HG03066 (cell line): ENCODE measurements at regions not wholly inside any gene's neighbourhood (a gene's known extent, or its start where the extent isn't known, plus 50 kb on each side); places are given as distances from the start of the nearest gene placed in this dataset.
"Not testable (repeated sequence)": the region's sequence is repeated elsewhere in the genome, so short reads cannot be mapped to it uniquely, and the experiment has no call there.

Experiments
- ATAC-seq: cut with Tn5 transposase; IDR thresholded peaks from one replicate; pipeline ENCODE4 v1.9.1; 2021; ENCODE audit warnings: low read depth; ENCODE audit not compliant: unreplicated experiment

DNA sequence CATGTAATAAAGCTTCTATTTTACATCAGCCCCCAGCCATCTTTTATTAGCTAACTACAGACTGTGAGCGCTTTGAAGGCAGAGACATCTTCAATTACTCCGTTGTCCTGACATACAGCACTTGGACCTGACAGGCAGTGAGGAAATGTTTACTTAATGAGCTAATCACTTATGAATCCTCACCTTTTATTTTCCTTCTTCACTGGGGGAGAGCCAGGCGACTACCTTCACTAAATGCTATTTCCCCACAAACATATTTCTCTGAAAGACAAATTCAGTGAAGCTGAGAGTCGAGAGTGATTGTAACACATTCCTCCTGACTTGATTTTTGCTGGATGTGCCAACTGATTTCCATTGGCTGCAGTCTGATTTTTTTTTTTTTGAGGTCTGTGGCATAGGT lies 192.1 kb upstream of the CLINT1 start:
- no peak for ATAC-seq

DNA sequence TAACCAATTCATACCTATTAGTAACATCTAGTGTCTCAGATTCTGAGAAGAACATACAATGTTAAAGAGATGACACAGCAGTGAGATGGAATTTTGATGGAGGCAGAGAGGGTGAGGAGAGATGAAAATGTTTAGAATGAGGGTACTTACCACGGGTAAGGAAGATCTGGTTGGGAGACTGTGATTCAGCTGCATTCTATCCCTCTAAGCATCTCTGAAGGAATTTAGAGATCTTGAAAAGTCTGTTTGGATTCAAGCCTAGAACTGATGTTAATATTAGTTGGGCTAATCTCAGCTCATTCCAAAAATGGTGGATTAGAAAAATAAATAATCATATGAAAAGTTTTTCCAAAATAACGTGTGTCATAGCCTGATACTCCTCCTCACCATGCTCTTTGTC lies 191.5 kb upstream of the CLINT1 start:
- ATAC-seq: no peak

DNA sequence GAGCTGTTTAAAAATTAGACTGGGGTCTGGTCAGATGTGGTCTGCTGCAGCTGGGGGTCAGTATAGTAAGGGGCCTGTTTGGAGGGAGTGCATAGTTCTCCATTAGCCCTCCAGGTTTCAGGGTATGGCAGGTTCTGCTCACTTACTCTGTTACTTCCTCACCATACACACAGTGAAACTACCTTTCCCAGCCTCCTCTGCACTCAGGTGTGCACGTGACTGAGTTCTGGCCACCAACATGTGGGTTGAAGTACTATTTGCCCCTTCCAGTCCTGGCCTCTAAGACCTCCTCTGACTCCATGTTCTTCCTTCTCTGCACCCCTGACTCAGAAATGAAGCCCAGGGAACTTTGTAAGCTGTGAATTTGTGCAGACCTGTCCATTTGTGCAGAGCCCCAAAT lies 190.5 kb upstream of the CLINT1 start:
- ATAC-seq: no peak

DNA sequence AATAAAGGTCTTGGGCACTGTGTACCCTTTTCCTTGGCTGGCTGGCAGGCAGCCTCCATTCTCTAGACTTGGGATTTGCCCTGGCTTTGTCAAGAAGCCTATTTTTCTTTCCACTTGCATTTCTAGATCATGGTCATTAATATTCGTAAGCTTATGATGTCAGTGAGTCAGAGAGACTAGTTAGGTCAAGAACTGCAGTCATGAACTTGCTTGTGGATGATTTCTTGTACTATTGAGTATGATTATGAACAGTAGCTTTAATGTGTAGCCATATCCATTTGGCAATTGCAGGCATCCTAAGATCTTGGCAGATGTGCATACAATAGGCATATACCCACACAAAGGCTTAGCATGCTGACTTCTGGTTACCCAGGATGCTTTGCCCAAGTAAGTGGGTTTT lies 186.8 kb upstream of the CLINT1 start:
- no peak for ATAC-seq

DNA sequence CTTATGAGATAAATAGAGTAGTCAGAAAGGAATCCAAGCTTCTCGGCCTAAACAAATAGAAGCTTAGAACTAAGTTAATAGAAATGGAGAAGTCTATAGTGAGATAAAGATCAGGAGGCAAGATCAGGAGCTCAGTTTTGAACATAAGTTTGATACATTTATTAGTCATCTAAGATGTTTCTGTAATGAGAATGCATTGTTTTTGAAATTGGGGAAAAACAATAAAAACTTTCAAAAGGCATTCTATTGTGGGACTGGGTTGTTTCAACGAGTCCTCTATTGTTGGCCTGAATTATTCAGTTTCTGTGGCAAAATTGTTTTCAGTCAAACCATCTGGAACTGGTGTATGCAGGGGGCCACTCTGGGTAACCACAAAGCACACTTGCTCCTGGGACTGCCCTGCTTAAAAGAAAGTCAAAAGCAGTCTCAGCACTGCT lies 181.0 kb upstream of the CLINT1 start:
- ATAC-seq: no peak

DNA sequence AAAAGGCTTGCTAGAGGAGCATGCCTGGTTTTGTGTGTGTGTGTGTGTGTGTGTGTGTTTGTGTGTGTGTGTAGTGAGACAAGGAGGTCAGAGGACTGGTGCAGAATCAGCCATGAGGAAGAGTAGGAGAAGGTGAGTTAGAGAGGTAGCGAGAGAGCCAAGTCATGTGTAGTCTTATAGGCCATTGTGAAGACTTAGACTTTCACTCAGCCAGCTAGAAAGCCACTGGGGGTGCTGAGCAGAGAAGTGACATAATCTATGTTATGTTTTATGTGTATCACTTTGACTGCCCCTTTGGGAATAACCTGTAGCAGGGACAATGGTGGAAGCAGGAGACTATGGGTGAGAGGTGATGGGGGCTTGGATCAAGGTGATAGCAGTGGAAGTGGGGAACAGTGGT lies 180.5 kb upstream of the CLINT1 start:
- ATAC-seq: no peak

DNA sequence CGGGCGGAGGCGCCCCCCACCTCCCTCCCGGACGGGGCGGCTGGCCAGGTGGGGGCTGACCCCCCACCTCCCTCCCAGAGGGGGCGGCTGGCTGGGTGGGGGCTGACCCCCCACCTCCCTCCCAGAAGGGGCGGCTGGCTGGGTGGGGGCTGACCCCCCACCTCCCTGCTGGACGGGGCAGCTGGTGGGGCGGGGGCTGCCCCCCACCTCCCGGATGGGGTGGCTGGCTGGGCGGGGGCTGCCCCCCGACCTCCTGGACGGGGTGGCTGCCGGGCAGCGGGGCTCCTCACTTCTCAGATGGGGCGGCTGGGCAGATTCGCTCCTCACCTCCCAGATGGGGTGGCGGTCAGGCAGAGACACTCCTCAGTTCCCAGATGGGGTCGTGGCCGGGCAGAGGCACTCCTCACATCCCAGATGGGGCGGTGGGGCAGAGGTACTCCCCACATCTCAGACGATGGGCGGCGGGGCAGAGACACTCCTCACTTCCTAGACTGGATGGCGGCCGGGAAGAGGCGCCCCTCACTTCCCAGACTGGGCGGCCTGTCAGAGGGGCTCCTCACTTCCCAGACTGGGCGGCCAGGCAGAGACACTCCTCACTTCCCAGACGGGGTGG lies 178.1 kb upstream of the CLINT1 start:
- ATAC-seq: not testable (repeated sequence)

DNA sequence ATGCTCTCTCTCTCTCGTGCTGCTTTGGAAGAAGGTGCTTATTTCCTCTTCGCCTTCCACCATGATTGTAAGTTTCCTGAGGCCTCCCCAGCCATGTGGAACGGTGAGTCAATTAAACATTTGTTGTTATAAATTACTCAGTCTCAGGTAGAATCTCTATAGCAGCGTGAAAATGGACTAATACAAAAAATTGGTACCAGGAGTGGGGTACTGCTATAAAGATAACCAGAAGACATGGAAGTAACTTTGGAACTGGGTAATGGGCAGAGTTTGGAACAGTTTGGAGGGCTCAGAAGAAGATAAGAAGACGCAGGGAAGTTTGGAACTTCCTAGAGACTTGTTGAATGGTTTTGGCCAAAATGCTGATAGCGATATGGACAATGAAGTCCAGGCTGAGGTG lies 175.6 kb upstream of the CLINT1 start:
- ATAC-seq: not testable (repeated sequence)

DNA sequence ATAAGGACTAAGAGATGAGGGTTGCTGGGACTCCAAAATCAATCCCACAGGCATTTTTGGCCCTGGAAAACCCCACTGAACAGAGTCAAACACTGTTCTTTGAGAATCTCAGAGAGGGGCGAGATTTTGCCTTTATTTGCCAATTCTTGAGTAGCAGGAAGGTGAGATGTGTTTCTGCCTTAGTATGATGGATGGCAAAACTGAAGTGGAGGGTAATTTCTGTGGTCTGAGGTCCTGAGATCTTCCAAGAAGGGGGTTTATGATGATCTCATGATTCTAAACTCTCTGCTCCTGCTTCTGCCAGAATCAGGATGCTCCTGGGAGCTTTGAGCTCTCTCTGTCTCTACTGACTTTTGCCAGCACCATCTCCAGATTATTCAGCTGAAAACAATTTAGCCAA lies 174.8 kb upstream of the CLINT1 start:
- no peak for ATAC-seq

DNA sequence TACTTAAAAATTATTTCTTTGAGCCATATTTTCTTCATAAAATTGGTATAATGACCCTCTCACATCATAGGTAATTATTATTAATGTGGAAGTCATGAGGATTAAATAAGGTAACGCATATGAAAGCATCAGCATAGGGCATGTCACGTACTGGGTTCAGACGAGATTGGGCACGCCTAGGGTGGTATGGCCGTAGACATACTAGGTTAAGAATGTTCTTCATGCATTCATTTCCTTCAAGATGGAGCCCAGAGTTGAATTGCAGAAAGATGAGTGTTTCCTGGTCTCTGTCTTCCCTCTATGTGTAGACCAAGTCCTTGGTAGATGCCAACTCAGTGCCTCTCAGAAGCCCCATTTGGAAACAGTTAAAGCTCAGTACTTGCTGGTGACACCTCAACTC lies 174.1 kb upstream of the CLINT1 start:
- ATAC-seq: no peak

DNA sequence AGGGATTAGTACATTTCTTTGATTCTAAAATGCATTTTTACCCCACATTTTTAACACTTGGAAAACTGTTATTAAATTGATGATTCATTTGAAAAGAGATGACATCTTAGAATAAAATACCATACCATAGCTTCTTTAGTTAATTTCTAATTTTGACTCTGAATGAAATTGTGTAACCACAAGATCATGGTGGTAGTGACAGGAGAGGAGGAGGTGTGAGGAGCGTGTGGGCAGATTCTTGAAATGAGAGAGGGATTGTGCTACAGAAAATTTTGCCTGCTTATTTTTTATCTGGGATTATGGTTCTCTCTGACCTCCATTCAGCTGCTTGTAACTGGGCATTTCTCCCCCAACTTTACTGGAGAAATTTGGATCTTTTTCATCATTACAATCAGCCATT lies 173.3 kb upstream of the CLINT1 start:
- no peak for ATAC-seq

DNA sequence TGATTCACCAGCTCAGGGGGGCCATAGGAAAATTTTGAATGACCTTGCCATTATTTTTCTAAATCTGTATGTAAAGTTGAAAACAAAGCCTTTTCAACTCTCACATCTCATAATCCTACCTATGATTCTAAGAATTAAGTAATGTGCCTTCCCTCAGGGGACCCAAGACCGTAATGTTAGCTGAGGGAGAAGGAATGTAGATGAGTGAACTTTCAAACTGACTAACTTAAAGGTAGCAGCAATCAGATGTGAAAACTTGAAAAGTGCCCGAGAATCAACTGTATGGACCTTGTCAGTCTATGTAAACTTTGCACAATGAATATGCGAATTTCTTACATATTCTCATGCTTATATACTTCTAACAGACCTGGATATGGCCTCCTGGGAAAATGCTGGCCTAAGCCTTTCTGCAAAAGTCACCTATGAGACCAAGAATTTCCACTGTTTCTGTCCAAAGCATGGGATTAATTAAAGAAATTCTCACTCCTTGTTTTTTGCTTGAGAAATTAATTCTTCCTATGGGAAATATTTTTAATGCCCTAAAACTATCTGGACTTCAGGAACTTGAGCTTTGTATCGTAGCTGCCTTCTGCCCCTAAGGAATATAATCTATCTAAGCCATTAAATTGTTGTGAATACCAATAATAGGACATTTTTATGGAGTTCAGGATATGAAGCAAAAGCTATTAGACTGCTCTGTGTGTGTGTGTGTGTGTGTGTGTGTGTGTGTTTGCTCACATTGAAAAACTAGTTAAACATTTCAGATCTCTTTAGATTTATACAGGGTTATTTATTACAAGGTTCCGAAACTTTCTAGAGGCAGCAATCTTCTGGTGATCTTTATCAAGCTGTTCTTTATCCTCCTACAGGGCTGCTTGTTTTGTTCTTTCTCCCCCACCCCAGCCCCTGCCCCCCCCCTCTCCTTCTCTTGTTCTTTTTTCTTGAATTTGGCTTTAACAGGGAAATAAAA lies 169.1 kb upstream of the CLINT1 start:
- no peak for ATAC-seq

DNA sequence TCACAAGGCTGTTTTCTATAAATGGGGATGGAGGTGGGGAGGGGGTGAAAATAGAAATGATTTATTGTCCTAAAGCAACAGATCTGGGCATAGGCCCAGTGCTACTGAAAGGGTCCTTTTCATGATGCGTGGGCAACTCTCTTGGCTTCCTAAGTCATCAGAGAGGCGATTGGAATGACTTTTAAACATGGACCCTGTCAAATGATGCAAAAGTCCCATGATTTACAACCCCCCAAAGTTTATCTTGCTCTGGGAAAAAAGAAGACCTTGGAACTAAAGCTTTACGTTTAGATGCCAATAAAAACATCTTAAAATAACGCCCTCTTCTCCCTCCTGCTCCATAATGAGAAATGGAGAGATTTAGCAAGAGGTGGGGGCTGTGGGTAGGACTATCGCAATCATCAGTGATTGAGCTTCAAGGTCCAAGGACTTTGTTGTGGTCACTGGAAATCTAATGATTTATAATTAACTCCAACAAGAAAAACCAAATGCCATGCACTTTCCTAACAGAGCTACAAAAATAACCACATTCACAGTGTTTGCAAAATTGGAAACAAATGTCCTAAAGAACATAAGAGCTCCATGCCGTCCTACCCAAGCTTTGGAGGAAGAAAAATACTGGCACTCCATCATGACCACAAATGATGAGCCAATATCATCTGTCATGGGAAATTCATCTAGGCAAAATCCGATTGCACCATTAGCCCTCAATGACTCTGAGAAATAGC lies 167.5 kb upstream of the CLINT1 start:
- ATAC-seq: no peak

DNA sequence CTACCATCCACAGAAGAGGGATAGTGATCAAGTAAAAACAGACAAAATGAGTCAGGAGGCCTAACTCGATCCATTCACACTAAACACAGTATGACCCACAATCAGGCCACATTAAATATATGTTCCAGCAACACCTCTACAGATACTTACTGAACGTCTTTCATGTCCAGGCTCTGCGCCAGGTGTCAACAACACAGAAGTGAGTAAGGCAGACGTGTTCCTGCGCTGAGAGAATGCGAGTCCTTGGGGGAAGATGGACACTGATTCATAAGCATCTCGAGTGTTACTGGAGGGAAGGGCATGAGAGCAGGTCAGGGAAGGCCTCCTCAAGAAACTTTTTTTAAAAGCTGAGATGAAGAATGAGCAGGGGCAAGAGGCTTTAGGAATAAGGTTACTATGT lies 164.3 kb upstream of the CLINT1 start:
- no peak for ATAC-seq

DNA sequence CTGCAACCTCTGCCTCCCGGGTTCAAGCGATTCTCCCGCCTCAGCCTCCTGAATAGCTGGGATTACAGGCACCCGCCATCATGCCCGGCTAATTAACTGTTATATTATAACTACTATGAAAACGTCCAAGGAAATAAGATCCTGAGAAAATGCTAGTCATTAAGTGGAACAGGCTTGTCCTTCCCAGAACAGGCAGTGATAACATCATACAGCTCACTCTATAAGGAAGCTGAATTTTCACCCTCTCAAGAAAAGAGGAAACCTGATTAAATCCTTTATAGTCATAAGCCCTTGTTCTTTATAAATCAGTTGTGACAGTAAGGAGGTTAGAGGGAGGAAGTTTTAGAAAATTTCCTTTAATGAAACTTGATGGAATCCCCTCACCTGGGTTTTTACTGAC lies 163.9 kb upstream of the CLINT1 start:
- no peak for ATAC-seq

DNA sequence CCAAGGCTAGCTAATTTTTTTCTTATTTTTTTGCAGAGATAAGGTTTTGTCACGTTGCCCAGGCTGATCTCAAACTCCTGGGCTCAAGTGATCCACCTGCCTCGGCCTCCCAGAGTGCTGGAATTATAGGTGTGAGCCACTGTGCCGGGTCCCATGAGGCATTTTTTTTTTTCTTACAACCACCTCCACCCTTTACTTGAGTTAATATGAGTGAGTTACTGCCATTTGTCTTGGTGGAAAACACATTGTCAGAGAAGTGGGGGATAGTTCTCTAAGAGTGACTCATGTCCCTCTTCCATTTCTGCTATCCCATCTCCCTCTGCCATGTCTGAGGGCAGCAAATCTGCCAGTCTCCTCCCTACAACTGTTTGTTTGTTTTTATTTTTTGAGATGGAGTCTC lies 163.4 kb upstream of the CLINT1 start:
- no peak for ATAC-seq

DNA sequence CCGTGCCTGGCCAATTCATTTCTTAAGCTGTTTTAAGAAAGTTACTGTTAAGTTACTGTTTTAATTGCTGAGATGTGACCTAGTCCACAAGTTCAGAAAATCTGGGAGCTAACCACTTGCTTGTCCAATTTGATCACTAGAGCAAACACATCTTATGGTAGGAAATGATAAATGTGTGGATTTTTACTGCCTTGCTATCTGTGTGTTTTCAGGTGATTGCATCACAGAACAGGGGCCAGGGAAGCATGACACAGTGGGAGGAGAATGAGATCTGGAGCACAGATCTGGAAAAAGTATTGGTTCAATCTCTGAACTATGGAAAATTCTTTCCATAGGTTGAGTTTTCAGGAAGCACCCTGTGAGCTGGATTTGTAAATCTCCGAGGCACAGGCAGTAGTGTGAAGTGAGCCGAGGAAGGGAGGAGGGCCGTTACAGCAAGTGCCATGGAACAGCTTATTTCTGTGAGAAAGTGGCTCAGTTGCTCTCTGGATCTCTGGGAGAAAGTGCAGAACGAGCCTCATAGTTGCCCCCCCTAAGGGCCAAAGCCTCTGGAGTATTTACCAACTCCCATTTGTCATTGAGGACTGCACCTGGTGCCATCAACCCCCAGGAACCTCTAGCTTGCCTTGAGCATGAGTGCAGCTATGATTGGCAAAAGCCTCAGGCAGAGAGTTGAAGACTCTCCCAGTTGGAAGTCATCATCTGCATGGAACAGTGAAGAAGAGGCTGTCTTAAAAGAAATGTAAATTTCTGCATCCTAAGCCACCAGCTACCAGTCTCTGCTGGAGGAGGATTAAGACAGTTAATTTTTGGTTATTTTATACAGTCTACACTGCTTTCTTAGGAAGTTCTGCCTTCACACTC lies 161.8 kb upstream of the CLINT1 start:
- ATAC-seq: no peak

DNA sequence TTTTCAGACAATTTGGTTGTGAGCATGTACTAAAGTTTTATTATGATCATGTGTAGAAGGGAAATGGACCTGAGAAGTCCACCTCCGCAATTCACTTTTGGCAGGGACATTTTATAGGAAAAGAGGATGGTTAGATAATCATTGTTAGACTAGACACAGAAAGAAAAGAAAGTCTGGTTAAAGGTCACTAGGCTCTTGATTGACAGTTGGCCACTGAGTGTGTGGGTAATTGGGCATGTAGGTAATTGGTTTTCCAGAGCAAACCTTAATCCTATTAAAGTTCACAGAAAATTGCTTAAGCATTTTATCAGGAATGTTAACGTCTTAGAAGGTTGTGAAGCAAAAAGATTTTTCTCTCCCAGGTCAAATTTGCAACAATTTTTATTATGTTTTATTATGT lies 158.5 kb upstream of the CLINT1 start:
- ATAC-seq: no peak

DNA sequence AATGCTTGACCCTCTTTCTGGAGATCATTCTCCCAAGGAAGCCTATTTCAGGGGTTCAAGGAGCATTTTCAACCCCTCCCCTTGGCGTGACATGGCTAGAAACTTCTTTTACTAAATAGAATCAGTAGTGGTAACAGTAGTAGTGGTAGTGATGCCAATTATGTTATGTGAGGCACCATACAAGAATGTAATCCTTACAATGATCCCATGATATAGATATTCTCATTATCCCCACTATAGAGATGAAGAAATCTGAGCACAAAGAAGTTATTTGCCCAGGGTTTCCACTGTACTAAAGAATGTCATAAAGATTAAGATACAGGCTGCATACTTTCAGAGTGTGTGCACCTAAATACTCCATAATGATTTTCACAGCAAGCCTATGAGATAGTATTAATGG lies 155.4 kb upstream of the CLINT1 start:
- no peak for ATAC-seq

DNA sequence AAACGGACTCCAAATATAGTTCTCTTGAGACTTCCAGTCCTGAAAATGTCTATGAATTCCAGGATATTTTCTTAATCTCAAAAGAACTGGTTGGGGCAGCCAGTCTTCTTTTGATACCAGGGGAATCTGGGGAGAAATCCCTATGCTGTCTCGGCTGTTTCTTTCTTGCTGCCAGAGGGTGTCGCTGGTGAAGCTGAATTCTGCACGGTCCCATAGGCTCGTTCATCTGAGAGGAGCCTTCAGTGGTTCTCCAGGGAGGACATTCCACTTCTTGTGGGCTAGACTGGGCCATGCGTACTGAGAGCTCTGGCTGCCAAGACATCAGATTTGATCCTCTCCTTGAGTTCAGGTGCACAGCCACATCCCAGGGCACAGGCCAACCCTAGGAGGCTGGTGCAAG lies 155.0 kb upstream of the CLINT1 start:
- ATAC-seq: no peak

DNA sequence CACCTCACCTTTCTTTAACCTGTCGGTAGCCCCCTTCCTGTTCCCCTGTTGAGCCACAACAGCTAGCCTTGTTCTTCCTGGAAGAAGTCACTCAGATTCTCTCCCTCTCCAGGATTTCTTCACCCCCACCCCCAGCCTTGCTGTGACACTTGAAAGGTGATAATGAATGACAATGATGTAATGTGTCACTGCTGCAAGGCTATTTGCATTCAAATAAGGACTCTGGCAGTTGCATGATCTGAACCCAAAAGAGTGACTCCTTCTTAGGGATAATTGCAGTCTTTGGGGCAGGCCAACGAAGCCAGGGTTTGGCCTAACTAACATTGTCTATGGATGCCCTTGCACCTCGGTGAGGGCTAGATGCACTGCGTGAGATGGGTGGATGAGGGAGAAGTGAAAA lies 154.4 kb upstream of the CLINT1 start:
- ATAC-seq: no peak
